GM19468 (cell line): ENCODE measurements at regions not wholly inside any gene's neighbourhood (a gene's known extent, or its start where the extent isn't known, plus 50 kb on each side); places are given as distances from the start of the nearest gene placed in this dataset.
"Not testable (repeated sequence)": the region's sequence is repeated elsewhere in the genome, so short reads cannot be mapped to it uniquely, and the experiment has no call there.

Source experiments
- ATAC-seq: cut with Tn5 transposase; IDR thresholded peaks from one replicate; pipeline ENCODE4 v1.9.1; 2021; ENCODE audit warnings: mild to moderate bottlenecking, moderate library complexity, moderate number of reproducible peaks; ENCODE audit not compliant: unreplicated experiment; ENCODE audit errors: extremely low read depth

DNA sequence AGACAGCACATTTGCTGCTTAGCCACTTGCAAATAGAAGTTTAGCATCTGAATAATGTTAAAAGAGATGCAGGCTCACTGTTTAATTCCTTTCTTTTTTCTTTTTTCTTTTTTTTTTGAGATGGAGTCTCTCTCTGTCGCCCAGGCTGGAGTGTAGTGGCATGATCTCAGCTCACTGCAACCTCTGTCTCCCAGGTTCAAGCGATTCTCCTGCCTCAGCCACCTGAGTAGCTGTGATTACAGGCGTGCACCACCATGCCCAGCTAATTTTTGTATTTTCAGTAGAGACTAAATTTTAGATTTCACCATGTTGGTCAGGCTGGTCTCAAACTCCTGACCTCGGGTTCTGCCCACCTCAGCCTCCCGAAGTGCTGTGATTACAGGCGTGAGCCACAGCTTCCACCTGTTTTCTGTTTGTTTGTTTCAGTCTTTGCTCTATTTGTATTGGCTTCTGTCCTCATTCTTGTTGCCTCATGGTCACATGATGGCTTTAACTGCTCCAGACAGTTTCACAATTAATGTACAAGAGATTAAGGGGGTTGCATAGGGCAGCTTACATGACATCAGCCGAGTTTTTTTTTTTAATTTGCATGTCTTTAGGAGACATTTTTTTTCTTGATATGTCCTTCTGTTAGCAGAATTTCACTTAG lies 153.1 kb upstream of the PCDH9 start:
- not testable (repeated sequence) for ATAC-seq

DNA sequence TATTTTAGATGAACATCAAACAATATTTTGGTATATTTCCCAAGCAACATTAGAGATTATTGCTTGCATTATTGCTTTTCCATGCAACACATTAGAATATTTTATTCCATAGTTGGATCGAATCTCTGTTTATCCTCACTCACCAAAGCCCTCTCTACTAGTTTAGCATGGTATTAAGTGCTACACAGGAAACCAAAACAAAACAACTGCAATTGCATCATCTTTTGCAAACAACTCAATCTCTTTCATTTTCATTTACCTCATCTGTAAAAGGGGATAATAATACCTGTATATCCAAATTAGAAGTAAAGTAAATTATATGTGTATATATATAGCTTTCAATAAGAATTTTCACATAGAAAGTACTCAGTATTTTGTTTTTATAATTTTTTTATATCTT lies 147.8 kb upstream of the PCDH9 start:
- no peak for ATAC-seq

- ATAC-seq, result no peak
These were observed 144.3 kb upstream of the PCDH9 start for GRCh38 chr13:67374391-67374790.

GRCh38 chr13:67372868-67373464 lies 142.8 kb upstream of the PCDH9 start:
- no peak for ATAC-seq

DNA sequence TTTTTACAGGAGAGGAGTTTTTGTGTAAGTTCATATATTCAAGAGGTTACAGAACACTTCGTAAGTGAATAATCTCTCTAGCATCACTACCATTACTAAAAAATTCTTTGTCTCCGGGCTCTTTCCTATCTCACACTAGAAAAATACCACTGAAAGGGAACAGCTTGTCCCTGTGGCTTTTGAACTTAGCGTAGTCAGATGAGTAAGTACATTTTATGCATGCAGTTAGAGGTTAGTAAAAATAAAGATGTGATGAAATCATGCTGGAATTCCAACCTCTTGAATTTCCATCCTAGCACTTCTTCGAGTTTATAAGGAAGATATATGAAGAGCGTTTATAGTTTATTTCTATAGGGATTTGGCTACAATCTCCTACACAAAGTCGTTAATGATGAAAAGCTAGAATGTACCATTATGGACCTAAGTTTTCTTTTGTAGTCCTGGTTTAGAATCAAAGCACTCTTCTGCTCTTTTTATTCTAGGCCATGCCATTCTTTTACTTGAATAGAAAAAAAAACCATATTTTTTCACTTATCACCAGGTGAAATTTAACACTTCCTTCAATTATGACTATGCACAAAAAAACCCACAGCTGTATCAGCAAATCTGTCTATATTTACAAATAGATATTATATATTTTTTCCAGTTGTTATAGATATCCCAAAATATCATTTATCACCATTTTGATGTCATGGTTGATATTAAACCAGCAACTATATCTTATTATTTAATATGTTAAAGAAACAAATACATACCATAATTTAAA lies 139.9 kb upstream of the PCDH9 start:
- ATAC-seq, result no peak

DNA sequence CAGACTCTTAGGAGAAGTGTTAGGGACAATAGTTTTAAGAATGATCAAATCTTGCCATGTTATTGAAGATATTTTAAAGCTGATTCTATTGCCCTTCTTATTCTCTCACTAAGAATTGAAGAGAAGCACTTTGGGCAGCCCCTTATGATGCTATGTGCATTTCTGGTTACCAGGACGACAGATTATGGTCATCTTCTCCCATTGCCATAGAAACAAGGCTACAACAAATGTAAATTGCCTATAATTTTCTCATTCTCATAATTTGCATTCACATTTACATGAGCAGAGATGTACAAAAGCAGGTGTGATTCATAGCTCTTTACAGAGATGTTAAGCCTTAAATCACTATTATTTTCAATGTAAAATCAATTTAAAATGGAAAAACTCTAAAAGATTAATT lies 137.3 kb upstream of the PCDH9 start:
- no peak for ATAC-seq

DNA sequence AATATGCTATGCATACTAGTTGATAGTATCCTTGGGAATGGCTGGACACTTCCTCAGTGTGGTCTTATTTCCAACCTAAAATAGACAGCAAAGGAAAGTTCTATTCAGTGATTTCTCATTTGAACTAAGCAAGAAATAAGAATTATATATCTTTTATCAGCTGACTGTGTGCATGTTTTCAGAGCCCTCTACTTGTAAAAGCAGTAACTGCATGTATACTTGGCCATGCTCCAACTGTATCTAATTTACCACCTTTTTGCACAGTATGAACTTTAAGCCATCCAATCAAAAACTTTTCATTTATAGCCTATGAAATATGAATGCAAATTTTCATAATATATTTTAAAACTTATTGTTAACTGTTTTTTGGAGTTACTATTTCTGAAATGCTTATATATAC lies 136.4 kb upstream of the PCDH9 start:
- no peak for ATAC-seq

DNA sequence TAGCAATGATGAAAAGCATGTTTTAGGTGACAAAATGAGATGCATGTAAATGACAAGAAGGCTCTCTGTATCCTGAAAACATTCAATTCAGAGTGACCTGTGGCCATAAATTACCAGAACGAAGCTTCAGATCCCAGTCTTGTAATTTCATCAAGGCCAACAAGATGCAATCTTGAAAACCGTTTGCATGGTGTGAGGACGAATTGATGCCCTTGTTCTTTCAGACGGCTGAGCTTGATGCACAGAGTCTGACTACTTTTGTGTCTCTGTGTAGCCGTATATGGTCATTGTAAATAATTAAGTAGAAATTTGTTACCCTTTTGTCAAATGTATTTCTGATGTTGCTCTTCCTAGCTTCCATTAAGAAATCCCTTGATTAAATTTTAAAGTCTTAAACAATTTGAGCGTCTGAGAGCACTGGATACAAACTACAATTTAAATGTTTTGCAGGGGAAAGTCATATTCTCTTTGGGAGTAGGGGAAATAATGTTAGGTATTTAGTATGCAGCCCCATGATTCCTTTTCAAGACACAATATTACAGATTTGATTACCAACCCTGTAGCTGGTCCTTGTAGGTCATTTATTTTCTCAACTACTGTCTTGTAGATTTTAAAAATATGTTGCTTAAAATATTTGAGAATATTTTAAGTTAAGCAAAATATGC lies 125.8 kb upstream of the PCDH9 start:
- ATAC-seq, result no peak

GRCh38 chr13:67353941-67354340 lies 123.8 kb upstream of the PCDH9 start:
- ATAC-seq, result no peak

GRCh38 chr13:67353031-67353430 lies 122.9 kb upstream of the PCDH9 start:
- ATAC-seq, result no peak

DNA sequence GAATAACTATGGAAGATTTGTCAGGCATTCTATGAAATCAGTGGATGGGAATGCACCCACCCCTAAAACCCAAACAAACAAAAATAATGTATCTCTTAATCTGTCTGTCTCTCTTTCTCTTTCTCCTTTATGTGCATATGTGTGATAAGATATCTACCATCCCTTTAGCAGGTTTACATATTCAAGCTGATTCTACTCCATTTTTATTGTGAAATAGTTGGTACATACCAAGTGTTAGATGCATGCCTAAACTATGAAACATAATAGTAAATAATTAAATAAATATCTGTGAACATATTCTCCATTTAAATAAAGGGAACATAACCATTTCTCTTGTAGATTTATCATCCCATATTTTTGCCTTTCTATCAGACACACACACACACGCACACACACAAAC lies 121.8 kb upstream of the PCDH9 start:
- no peak for ATAC-seq

DNA sequence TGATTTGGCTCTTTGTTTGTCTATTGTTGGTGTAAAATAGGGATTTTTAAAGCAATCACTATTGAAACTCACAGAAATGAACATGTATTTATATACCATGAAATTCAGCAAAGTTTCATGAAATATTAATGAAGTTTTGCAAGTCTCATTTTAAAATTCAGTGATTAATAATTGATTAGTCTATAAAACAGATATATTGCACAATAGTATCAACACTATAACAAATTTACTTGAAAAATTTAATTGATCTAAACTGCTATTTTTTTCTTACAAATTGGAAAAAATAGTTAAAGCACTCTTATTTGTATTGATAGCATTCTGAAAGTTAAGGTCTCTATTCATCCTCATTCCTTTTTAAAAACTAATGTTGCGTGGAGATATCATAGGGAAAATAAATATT lies 121.0 kb upstream of the PCDH9 start:
- no peak for ATAC-seq

- ATAC-seq, result no peak
These were observed 113.6 kb upstream of the PCDH9 start for GRCh38 chr13:67343777-67344176.

- ATAC-seq, result no peak
These were observed 111.3 kb upstream of the PCDH9 start for GRCh38 chr13:67341406-67341805.

GRCh38 chr13:67330149-67330548 lies 100.0 kb upstream of the PCDH9 start:
- no peak for ATAC-seq

GRCh38 chr13:67328895-67329294 lies 98.8 kb upstream of the PCDH9 start:
- no peak for ATAC-seq

- ATAC-seq, result no peak
These were observed 88.7 kb upstream of the PCDH9 start for GRCh38 chr13:67318860-67319259.

DNA sequence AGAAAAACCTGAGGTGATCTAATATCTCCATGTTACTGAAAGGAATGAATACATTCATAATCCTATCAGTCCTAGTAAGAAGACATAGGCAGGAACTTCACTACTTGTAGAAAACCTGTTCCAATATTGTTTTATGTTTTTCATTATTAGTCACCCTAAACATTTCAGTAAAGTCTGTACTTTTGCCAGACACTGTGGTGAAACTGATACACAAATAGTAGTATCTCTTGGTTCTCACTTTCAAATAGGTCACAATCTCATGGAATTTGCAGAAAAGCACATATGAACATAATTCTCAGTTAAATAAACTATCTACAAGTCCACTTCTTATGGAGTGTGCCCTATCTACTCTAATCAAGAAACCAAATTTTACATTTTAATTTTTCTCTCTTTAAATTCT lies 88.3 kb upstream of the PCDH9 start:
- no peak for ATAC-seq

- ATAC-seq, result no peak
These were observed 84.3 kb upstream of the PCDH9 start for GRCh38 chr13:67314405-67314804.

GRCh38 chr13:67308004-67308772 lies 78.1 kb upstream of the PCDH9 start:
- no peak for ATAC-seq
